ENCODE measurements at regions not wholly inside any gene's neighbourhood (a gene's known extent, or its start where the extent isn't known, plus 50 kb on each side); places are given as distances from the start of the nearest gene placed in this dataset.

DNA sequence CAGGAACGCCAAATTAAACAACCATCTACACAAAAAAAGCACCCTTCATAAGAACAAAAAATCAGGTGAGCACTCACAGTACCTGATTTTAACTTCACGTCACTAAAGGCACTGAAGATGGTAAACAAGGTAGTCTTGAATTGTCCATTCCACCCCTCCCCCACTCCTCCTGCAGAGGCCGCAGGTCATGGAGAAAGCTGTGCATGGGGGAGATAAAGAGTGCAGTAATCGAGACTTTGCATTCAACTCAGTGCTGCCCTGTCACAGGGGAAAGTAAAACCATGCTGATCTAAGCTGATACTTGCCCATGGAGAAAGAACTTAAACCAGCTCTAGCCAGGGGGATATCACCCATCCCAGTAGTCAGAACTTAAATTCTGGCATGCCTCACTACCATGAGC lies 61.4 kb upstream of the LRIF1 start:
- H3K27me3 Mint-ChIP-seq (ENCODE audit: low read depth), result no peaks in the 10 kb centered on the region; the same call in 1 of the 2 replicates
- H3K9me3 Mint-ChIP-seq, result peaks cover 20% of the 10 kb centered on the region
- DNase-seq (ENCODE audit: low spot score), result no peak
- TF ChIP-seq, protein P1, sequence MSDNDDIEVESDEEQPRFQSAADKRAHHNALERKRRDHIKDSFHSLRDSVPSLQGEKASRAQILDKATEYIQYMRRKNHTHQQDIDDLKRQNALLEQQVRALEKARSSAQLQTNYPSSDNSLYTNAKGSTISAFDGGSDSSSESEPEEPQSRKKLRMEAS (CRISPR knock-in tag; IDR thresholded peaks at IDR 0.05), result no peak
- no peak for TF ChIP-seq CBFB (CRISPR knock-in tag; IDR thresholded peaks at IDR 0.05; ENCODE audit: low read depth)
- TF ChIP-seq FOXJ3 (CRISPR knock-in tag; IDR thresholded peaks at IDR 0.05; ENCODE audit: borderline replicate concordance), result no peak
- TF ChIP-seq ZNF121 (CRISPR knock-in tag; IDR thresholded peaks at IDR 0.05), result no peak
- TF ChIP-seq, protein P2, sequence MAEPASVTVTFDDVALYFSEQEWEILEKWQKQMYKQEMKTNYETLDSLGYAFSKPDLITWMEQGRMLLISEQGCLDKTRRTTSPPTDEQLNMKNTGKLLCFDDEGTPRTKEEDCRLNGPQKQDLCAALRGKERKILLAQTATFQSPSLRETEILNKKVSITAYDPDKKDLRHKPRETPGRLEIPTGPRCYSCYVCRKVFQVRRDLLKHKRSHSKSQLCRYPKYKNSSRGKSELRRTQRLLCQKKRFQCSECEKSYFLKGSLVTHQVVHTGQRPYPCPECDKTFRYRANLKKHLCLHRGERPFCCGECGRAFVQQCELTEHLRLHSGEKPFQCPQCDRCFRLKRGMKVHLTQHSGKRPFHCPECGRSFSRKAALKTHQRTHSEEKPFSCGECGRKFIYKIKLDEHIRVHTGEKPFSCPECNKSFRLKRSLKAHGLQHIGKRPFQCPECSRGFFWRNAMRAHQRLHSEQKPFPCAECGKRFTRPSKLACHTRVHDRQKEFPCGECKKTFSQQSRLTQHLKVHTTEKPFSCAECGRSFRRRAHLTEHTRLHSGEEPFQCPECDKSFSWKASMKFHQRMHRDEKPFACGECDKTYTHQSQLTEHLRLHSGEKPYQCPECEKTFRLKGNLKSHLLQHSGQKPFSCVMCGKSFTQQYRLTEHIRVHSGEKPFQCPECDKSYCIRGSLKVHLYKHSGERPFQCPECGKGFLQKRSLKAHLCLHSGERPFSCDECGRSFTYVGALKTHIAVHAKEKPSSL (CRISPR knock-in tag; conservative IDR thresholded peaks at IDR 0.05), result no peak
- TF ChIP-seq ZNF219 (CRISPR knock-in tag; IDR thresholded peaks at IDR 0.05; ENCODE audit: borderline replicate concordance), result no peak
- TF ChIP-seq, protein P3, sequence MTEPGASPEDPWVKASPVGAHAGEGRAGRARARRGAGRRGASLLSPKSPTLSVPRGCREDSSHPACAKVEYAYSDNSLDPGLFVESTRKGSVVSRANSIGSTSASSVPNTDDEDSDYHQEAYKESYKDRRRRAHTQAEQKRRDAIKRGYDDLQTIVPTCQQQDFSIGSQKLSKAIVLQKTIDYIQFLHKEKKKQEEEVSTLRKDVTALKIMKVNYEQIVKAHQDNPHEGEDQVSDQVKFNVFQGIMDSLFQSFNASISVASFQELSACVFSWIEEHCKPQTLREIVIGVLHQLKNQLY (CRISPR knock-in tag; IDR thresholded peaks at IDR 0.05), result no peak
- no peak for TF ChIP-seq ZNF423 (CRISPR knock-in tag; IDR thresholded peaks at IDR 0.05)
- TF ChIP-seq ESRRA (CRISPR knock-in tag; IDR thresholded peaks at IDR 0.05; ENCODE audit: borderline replicate concordance), result no peak
- peaks cover 7% of the 10 kb centered on the region; the same call in 1 of the 2 replicates for H3K4me1 Mint-ChIP-seq
- H3K36me3 Mint-ChIP-seq, result no peaks in the 10 kb centered on the region
- no peak overlapping the region for H3K27ac Mint-ChIP-seq
- no peak overlapping the region for H3K4me3 Mint-ChIP-seq
- POLR2A ChIA-PET, result interaction anchor here (0.6 kb wide), 1 partner anchor 1793 kb away, joined by 8 read pairs; no protein-coding TSS in a partner anchor
- CTCF ChIA-PET, result no interaction called here
- ATAC-seq, result no peak

DNA sequence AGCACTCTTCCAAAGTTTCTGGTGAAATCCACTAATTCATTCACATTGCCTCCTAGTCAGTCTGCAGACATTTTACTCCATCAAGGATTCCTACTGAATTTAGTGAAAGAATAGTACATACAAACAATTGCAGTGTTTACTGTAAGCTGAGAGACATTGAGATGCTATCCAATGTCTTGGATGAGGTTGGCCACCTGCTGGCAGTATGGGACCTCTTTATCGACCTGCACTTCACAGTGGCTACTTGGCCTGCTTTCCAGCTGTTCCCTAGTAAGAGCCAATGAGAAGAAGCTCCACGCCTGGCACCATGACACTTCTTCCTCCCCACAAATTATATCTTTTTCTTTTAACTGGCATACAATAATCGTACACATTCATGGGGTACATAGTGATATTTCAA lies 51.5 kb upstream of the LRIF1 start:
- ChIA-PET CTCF (interaction anchor here (0.8 to 1.9 kb wide), 4 partner anchors 15 to 232 kb away, joined by 3 to 9 read pairs (median 5); no protein-coding TSS in a partner anchor), POLR2A (no interaction called here)
- Mint-ChIP-seq H3K27me3 (ENCODE audit: low read depth) (peaks cover 2% of the 10 kb centered on the region; the same call in 1 of the 2 replicates), H3K36me3 (no peaks in the 10 kb centered on the region), H3K4me1 (no peaks in the 10 kb centered on the region), H3K9me3 (peaks cover 26% of the 10 kb centered on the region), H3K4me3 (no peak overlapping the region), H3K27ac (no peak overlapping the region)
- 0 out of 2 replicates have a peak, but pooled peaks have one; percentile 26 for ATAC-seq
- no peak for DNase-seq (ENCODE audit: low spot score)
- TF ChIP-seq, protein P4, sequence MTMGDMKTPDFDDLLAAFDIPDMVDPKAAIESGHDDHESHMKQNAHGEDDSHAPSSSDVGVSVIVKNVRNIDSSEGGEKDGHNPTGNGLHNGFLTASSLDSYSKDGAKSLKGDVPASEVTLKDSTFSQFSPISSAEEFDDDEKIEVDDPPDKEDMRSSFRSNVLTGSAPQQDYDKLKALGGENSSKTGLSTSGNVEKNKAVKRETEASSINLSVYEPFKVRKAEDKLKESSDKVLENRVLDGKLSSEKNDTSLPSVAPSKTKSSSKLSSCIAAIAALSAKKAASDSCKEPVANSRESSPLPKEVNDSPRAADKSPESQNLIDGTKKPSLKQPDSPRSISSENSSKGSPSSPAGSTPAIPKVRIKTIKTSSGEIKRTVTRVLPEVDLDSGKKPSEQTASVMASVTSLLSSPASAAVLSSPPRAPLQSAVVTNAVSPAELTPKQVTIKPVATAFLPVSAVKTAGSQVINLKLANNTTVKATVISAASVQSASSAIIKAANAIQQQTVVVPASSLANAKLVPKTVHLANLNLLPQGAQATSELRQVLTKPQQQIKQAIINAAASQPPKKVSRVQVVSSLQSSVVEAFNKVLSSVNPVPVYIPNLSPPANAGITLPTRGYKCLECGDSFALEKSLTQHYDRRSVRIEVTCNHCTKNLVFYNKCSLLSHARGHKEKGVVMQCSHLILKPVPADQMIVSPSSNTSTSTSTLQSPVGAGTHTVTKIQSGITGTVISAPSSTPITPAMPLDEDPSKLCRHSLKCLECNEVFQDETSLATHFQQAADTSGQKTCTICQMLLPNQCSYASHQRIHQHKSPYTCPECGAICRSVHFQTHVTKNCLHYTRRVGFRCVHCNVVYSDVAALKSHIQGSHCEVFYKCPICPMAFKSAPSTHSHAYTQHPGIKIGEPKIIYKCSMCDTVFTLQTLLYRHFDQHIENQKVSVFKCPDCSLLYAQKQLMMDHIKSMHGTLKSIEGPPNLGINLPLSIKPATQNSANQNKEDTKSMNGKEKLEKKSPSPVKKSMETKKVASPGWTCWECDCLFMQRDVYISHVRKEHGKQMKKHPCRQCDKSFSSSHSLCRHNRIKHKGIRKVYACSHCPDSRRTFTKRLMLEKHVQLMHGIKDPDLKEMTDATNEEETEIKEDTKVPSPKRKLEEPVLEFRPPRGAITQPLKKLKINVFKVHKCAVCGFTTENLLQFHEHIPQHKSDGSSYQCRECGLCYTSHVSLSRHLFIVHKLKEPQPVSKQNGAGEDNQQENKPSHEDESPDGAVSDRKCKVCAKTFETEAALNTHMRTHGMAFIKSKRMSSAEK (CRISPR knock-in tag; IDR thresholded peaks at IDR 0.05; ENCODE audit: borderline replicate concordance), result no peak
- TF ChIP-seq ZNF263 (CRISPR knock-in tag; IDR thresholded peaks at IDR 0.05; ENCODE audit: low read depth), result no peak
- TF ChIP-seq, protein P5, sequence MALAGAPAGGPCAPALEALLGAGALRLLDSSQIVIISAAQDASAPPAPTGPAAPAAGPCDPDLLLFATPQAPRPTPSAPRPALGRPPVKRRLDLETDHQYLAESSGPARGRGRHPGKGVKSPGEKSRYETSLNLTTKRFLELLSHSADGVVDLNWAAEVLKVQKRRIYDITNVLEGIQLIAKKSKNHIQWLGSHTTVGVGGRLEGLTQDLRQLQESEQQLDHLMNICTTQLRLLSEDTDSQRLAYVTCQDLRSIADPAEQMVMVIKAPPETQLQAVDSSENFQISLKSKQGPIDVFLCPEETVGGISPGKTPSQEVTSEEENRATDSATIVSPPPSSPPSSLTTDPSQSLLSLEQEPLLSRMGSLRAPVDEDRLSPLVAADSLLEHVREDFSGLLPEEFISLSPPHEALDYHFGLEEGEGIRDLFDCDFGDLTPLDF (CRISPR knock-in tag; IDR thresholded peaks at IDR 0.05), result no peak
- no peak for TF ChIP-seq ZNF416 (CRISPR knock-in tag; IDR thresholded peaks at IDR 0.05)
- TF ChIP-seq, protein P6, sequence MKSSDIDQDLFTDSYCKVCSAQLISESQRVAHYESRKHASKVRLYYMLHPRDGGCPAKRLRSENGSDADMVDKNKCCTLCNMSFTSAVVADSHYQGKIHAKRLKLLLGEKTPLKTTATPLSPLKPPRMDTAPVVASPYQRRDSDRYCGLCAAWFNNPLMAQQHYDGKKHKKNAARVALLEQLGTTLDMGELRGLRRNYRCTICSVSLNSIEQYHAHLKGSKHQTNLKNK (CRISPR knock-in tag; IDR thresholded peaks at IDR 0.05), result no peak
- TF ChIP-seq ZNF671 (CRISPR knock-in tag; IDR thresholded peaks at IDR 0.05), result no peak
- no peak for TF ChIP-seq TEAD1 (CRISPR knock-in tag; IDR thresholded peaks at IDR 0.05)
- TF ChIP-seq ZNF317 (CRISPR knock-in tag; IDR thresholded peaks at IDR 0.05; ENCODE audit: borderline replicate concordance, low read depth), result no peak
- no peak for TF ChIP-seq ESRRA (CRISPR knock-in tag; IDR thresholded peaks at IDR 0.05; ENCODE audit: borderline replicate concordance)
- TF ChIP-seq, protein P1 (CRISPR knock-in tag; IDR thresholded peaks at IDR 0.05), result no peak
- TF ChIP-seq, protein P7, sequence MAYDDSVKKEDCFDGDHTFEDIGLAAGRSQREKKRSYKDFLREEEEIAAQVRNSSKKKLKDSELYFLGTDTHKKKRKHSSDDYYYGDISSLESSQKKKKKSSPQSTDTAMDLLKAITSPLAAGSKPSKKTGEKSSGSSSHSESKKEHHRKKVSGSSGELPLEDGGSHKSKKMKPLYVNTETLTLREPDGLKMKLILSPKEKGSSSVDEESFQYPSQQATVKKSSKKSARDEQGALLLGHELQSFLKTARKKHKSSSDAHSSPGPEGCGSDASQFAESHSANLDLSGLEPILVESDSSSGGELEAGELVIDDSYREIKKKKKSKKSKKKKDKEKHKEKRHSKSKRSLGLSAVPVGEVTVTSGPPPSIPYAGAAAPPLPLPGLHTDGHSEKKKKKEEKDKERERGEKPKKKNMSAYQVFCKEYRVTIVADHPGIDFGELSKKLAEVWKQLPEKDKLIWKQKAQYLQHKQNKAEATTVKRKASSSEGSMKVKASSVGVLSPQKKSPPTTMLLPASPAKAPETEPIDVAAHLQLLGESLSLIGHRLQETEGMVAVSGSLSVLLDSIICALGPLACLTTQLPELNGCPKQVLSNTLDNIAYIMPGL (CRISPR knock-in tag; IDR thresholded peaks at IDR 0.05), result no peak
- TF ChIP-seq, protein P8, sequence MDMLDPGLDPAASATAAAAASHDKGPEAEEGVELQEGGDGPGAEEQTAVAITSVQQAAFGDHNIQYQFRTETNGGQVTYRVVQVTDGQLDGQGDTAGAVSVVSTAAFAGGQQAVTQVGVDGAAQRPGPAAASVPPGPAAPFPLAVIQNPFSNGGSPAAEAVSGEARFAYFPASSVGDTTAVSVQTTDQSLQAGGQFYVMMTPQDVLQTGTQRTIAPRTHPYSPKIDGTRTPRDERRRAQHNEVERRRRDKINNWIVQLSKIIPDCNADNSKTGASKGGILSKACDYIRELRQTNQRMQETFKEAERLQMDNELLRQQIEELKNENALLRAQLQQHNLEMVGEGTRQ (CRISPR knock-in tag; IDR thresholded peaks at IDR 0.05), result no peak
- no peak for TF ChIP-seq NFYB (CRISPR knock-in tag; conservative IDR thresholded peaks at IDR 0.05; ENCODE audit: low read depth)
- TF ChIP-seq EMX1 (CRISPR knock-in tag; IDR thresholded peaks at IDR 0.05), result no peak
- TF ChIP-seq SP1 (CRISPR knock-in tag; conservative IDR thresholded peaks at IDR 0.05), result no peak
- TF ChIP-seq OVOL2 (CRISPR knock-in tag; IDR thresholded peaks at IDR 0.05; ENCODE audit: borderline replicate concordance), result no peak
- no peak for TF ChIP-seq FOXK1 (CRISPR knock-in tag; IDR thresholded peaks at IDR 0.05)
